Ovary (tissue), 7 donors: ENCODE measurements at regions not wholly inside any gene's neighbourhood (a gene's known extent, or its start where the extent isn't known, plus 50 kb on each side); places are given as distances from the start of the nearest gene placed in this dataset.

Experiments
- DNase-seq, 5 donors: peaks; one replicate each; pipeline ENCODE4 v3.0.0-alpha.2; 2019 to 2020
- H3K27ac ChIP-seq, 2 donors: fragments of 200-600 bp; one replicate each; pipeline versions ENCODE4 v1.5.1 to v1.8.0; 2019 to 2022
- H3K27me3 ChIP-seq: fragments of 200-600 bp; one replicate; pipeline ENCODE4 v1.8.0; 2022
- H3K36me3 ChIP-seq: fragments of 200-600 bp; sonication (generic); one replicate; pipeline ENCODE4 v1.5.1; 2019
- H3K4me1 ChIP-seq: one replicate; pipeline ENCODE4 v1.8.1; 2013; ENCODE audit warnings: mild to moderate bottlenecking, moderate library complexity; ENCODE audit not compliant: insufficient read depth
- H3K4me3 ChIP-seq: fragments of 200-600 bp; sonication (generic); one replicate; pipeline ENCODE4 v1.5.1; 2017
- H3K9me3 ChIP-seq, 2 donors: fragments of 200-600 bp in 1 of 2; sonication (generic) in 1 of 2; one replicate each; pipeline versions ENCODE4 v1.5.1 to v1.8.1; 2013 to 2019; ENCODE audit warnings: mild to moderate bottlenecking in 1 of 2, moderate library complexity in 1 of 2
- CTCF ChIP-seq, 3 donors: fragments of 450-650 bp in 2 of 3; fragments of 200-600 bp in 1 of 3; IDR thresholded peaks; one replicate each; pipeline versions ENCODE4 v1.5.1 to v1.8.0; 2016 to 2022; ENCODE audit warnings: antibody characterized with exemption in 3 of 3, mild to moderate bottlenecking in 1 of 3
- EP300 ChIP-seq: sonication (generic); formaldehyde crosslinking; IDR thresholded peaks from one replicate; pipeline ENCODE4 v1.6.1; 2017; ENCODE audit warnings: antibody characterized with exemption
- POLR2A ChIP-seq: fragments of 450-650 bp; IDR thresholded peaks from one replicate; pipeline ENCODE4 v1.6.1; 2017; ENCODE audit warnings: antibody characterized with exemption, mild to moderate bottlenecking, moderate library complexity
- WGBS, 3 donors: extraction: QIAGEN DNeasy Blood & Tissue Kit in 1 of 3; methylation state at CpG; one replicate each; pipeline versions ENCODE4 v1.1.5 to v1.1.7; 2013 to 2017; 5-methylcytosine and 5-hydroxymethylcytosine counted together
- intact Hi-C, 4 donors: fragments of 100-400 bp; cut with DNase I; formaldehyde crosslinking; loops; one replicate each; pipeline versions ENCODE4 v1.11.0 to v1.15.1; 2022 to 2023
- donor health status: DM: no; HTN: no; CAD: no; lungs with moderate emphysema.
- donor health status: DM: no; HTN: no; CAD: no.
- donor health status: Bipolar disorder and iron deficiency.
- donor health status: DM: no; HTN: no; CAD: no.
- donor health status: DM: yes; HTN: yes; CAD: no.

- 77 to 84% (median 81%) methylated on average over 6 of the region's 6 CpGs for WGBS, 3 donors
- H3K36me3 ChIP-seq = no peaks in the 10 kb centered on the region
- no peak for DNase-seq
- no peak overlapping the region for H3K27ac ChIP-seq
- TF ChIP-seq CTCF (IDR thresholded peaks at IDR 0.05) = no peak
- no peaks in the 10 kb centered on the region for H3K27me3 ChIP-seq
- H3K4me3 ChIP-seq = no peak overlapping the region
- intact Hi-C loops = no loop called here
- no peaks in the 10 kb centered on the region for H3K9me3 ChIP-seq
- H3K4me1 ChIP-seq = no peaks in the 10 kb centered on the region
These were observed 1156.9 kb downstream of the CDH9 start for GRCh38 chr5:25881318-25882036.

DNA sequence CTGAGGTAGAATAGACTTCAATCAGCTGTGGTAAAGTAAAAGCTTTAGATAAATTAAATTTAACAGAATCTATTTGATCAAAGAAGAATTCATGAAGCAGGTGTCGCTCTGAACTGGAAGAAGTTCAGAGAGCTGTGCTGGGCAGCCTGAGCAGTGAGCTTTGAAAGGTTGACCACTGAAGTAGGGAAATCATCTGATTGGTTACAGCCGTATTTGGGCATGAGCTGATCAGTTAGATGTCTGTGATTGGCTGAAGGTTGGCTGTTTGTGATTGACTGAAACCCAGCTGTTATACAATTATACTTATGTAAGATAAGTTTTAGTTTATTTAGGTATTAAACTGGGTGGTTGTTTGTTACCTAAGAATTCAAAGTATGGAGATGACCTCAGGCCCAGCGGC lies 1174.6 kb downstream of the CDH9 start:
- Histone ChIP-seq H3K4me1 (no peaks in the 10 kb centered on the region), H3K9me3 (no peaks in the 10 kb centered on the region), H3K4me3 (no peak overlapping the region), H3K27ac (no peak overlapping the region), H3K27me3 (no peaks in the 10 kb centered on the region), H3K36me3 (no peaks in the 10 kb centered on the region)
- TF ChIP-seq POLR2A (no peak), EP300 (no peak), CTCF (IDR thresholded peaks at IDR 0.05) (no peak)
- DNase-seq = no peak
- WGBS, 3 donors = 76 to 83% (median 80%) methylated on average over 3 of the region's 3 CpGs
- intact Hi-C loops = no loop called here

GRCh38 chr5:25862276-25862675 lies 1176.1 kb downstream of the CDH9 start:
- H3K4me1 ChIP-seq = no peaks in the 10 kb centered on the region
- TF ChIP-seq POLR2A (no peak), CTCF (IDR thresholded peaks at IDR 0.05) (no peak), EP300 (no peak)
- no peak overlapping the region for H3K27ac ChIP-seq
- no peaks in the 10 kb centered on the region for H3K27me3 ChIP-seq
- no peaks in the 10 kb centered on the region for H3K9me3 ChIP-seq
- no peak overlapping the region for H3K4me3 ChIP-seq
- no peak for DNase-seq
- no peaks in the 10 kb centered on the region for H3K36me3 ChIP-seq
- intact Hi-C loops = no loop called here
- 62 to 92% (median 87%) methylated on average over 2 of the region's 2 CpGs for WGBS, 3 donors

DNA sequence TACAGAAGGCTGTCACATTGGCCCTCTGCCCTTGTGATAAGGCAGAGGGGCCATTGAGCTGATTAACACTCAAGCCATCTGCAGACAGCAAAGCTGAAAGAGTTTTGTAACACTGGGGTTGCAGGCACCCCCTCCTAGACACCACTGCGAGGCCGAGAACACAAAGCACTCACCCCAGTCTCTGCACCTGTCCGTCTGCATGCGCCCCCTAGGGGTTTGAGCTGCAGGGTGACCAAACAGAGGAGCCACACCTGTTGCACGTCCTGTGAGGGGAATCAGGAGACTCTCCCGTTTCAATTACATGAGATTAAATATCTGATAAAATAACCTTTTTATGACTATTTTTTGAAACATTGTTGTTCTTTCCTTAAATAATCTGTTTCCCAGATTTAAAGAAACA lies 1180.4 kb downstream of the CDH9 start:
- no peaks in the 10 kb centered on the region for H3K27me3 ChIP-seq
- H3K27ac ChIP-seq = no peak overlapping the region
- intact Hi-C loops = no loop called here
- no peak overlapping the region for H3K4me3 ChIP-seq
- DNase-seq = no peak
- 40 to 56% (median 49%) methylated on average over 6 of the region's 6 CpGs for WGBS, 3 donors
- no peaks in the 10 kb centered on the region for H3K4me1 ChIP-seq
- TF ChIP-seq EP300 = no peak
- H3K36me3 ChIP-seq = no peaks in the 10 kb centered on the region
- H3K9me3 ChIP-seq = no peaks in the 10 kb centered on the region

GRCh38 chr5:25851301-25851700 lies 1187.1 kb downstream of the CDH9 start:
- H3K27me3 ChIP-seq = no peaks in the 10 kb centered on the region
- H3K4me3 ChIP-seq = no peak overlapping the region
- intact Hi-C loops = no loop called here
- no peaks in the 10 kb centered on the region for H3K9me3 ChIP-seq
- WGBS, 3 donors = 45 to 67% (median 51%) methylated on average over 9 of the region's 9 CpGs
- H3K27ac ChIP-seq = no peak overlapping the region
- DNase-seq = no peak
- no peak for TF ChIP-seq CTCF (IDR thresholded peaks at IDR 0.05)
- TF ChIP-seq POLR2A = no peak
- no peak for TF ChIP-seq EP300
- H3K36me3 ChIP-seq = no peaks in the 10 kb centered on the region
- H3K4me1 ChIP-seq = no peaks in the 10 kb centered on the region
